Right ventricle myocardium inferior (tissue), 1 donor: ENCODE measurements at regions not wholly inside any gene's neighbourhood (a gene's known extent, or its start where the extent isn't known, plus 50 kb on each side); places are given as distances from the start of the nearest gene placed in this dataset.
A peak's percentile ranks its signal among the peaks of the same experiment; 100 is the strongest.
"Not testable (repeated sequence)": the region's sequence is repeated elsewhere in the genome, so short reads cannot be mapped to it uniquely, and the experiment has no call there.

Experiments
- ATAC-seq: fragments of 200-7000 bp; cut with Tn5 transposase; one replicate; pipeline ENCODE4 v1.9.1; 2020; ENCODE audit warnings: mild to moderate bottlenecking, moderate library complexity
- DNase-seq: peaks from one replicate; pipeline ENCODE4 v3.0.0; 2021; ENCODE audit errors: missing footprints
- intact Hi-C: fragments of 100-400 bp; cut with DNase I; formaldehyde crosslinking; loops from one replicate; pipeline ENCODE4 v1.11.0; 2022
- donor health status: DM: no; HTN: yes; CAD: no; lungs with severe emphysema.

- intact Hi-C loops, result no loop called here
- no peak for ATAC-seq
Measured at GRCh38 chr2:132270981-132271546, 109.3 kb upstream of the ANKRD30BL start.

GRCh38 chr2:132271794-132272193 is 110.0 kb upstream of the ANKRD30BL start:
- intact Hi-C loops, ATAC-seq: not testable (repeated sequence)
- DNase-seq, result peak; percentile 59

More at GRCh38 chr2:132270981-132271546, 109.3 kb upstream of the ANKRD30BL start:
- DNase-seq, result no peak

DNA sequence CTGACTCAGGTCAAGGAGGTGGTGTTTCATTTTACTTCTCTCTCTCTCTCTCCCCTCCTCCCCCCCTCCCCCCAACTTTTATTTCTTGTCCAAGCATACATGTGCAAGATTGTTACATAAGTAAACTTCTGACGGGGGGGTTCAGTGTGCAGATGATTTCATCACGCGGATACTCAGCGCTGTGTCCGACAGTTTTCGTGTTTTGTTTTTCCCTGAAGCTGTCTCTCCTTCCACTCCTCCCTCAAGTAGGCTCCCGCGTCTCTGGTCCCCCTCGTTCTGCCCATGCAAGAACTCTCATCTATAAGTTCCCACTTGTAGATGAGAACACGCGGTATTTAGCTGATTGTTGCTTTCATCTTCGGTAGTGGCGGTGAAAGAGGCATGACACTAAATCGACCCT is 111.0 kb upstream of the ANKRD30BL start:
- intact Hi-C loops, result no loop called here
- no peak for ATAC-seq

GRCh38 chr2:132273585-132273984 is 111.8 kb upstream of the ANKRD30BL start:
- intact Hi-C loops, ATAC-seq, DNase-seq: not testable (repeated sequence)

More for the DNA sequence above, 111.0 kb upstream of the ANKRD30BL start:
- DNase-seq, result no peak

GRCh38 chr2:132274000-132274399 is 112.2 kb upstream of the ANKRD30BL start:
- intact Hi-C loops, result no loop called here
- DNase-seq (no peak), ATAC-seq (no peak)

DNA sequence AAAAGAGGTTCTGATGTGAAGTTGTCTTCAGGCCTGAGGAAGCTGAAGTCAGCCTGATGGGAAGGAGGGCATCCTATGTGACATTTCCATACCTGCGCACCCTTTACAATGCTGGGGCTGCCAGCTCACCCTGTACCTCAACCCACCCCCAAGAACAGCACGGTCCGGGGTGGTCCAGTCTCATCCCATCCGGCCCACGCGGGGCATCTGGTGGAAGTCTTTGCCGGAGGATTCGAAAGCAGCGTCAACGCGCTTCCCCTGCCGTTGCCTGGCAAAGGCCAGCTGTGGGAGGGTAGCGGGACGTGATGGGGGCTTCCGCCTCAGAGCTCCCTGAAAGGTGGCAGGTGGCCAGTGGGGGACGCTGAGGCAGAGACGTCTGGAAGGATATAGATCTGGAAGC is 113.6 kb upstream of the ANKRD30BL start:
- intact Hi-C loops, result no loop called here
- ATAC-seq, result no peak
- DNase-seq, result no peak

DNA sequence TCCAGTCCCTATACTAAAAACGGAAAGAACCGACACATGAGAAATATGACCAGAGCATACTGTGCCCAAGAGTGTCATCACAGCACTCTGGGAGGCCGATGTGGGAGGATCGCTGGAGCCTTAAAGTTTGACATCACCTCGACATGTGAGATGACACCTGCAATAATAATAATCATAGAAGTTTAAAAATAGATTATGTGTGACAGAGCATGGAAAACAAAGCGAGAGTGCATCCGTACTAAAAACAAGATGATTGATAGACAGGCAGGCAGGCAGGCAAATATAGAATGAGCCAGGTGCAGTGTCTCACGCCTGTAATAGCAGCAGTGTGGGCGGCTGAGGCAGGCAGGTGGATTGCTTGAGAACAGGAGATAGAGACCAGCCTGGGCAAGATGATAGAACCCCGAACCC is 114.8 kb upstream of the ANKRD30BL start:
- intact Hi-C loops, result no loop called here
- DNase-seq (no peak), ATAC-seq (no peak)

DNA sequence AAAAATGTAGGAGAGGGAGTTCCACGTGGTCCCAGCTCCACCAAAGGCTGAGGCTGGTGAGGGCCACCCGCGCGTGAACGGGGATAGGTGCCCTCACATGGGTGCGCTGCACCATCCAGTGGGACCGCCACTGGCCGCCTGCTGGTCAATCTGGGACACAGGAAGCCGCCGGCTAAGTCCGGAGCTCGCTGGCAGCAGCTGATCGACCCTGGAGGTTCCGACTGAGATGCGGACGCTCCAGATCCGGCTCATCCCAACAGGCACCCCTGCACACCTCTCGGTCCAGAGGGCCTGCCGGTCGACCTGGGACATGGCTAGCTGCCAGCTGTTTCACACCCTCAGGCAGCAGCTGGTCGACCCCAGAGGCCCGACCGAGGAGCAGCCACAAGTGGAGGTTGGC is 116.5 kb upstream of the ANKRD30BL start:
- DNase-seq (no peak), ATAC-seq (no peak)
- intact Hi-C loops, result no loop called here

GRCh38 chr2:132279344-132279743 is 117.6 kb upstream of the ANKRD30BL start:
- intact Hi-C loops, result no loop called here
- ATAC-seq (peak; percentile 42), DNase-seq (no peak)

DNA sequence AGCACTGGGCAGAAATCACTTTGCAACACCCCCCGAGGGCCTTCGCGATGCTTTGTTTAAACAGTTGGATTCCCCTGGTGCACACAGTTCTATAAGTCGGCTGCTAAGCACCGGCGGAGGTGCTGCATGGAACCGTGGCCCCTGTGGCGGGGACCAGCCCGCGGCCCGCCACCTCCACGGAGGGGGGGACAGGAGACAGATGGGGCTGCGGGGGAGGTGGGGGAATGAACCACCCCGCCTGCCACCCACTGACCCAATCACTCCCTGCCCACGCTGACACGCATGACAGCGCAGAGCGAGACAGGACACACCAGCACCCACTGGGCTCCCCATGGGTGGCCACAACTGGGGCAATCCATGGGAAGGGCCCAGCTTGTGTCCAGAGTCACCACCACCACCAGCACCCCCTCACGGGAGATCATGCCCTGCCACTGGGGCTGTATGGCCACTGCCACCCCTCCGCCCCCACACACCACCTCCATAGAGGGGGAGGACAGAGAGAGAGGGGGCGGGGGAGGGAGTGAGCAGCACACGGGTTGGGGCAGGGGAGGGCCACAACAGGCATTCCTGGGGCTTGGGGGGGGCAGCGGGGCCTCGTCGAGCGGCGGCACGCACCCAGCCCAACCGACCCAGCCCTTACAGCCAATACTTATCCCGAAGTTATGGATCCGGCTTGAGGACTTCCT is 118.3 kb upstream of the ANKRD30BL start:
- ATAC-seq, result no peak
- intact Hi-C loops, result no loop called here
- DNase-seq, result no peak

- no peak for ATAC-seq
- intact Hi-C loops, result no loop called here
- DNase-seq, result no peak
Measured at GRCh38 chr2:132280912-132281311, 119.2 kb upstream of the ANKRD30BL start.

- DNase-seq, ATAC-seq, intact Hi-C loops: not testable (repeated sequence)
Measured at GRCh38 chr2:132282104-132282503, 120.4 kb upstream of the ANKRD30BL start.

DNA sequence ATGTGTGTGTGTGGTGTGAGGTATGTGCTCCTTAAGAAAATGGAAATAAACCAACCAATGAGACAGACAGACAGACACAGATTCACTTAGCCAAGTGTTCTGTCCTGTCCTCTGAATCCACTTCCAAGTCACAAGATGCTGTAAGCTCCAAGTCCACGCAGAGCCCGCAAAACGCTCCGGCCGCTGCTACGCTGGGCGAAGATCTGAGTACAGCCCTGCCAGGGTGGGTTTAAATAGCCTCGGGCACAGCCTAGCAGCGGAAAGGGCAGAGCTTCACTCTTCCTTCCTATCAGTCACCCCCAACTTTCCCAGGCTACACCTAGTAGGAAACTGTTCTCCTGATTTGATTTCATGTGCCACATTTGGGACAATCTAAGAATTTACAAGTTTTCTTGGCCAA is 121.2 kb upstream of the ANKRD30BL start:
- no peak for ATAC-seq
- intact Hi-C loops, result no loop called here

DNA sequence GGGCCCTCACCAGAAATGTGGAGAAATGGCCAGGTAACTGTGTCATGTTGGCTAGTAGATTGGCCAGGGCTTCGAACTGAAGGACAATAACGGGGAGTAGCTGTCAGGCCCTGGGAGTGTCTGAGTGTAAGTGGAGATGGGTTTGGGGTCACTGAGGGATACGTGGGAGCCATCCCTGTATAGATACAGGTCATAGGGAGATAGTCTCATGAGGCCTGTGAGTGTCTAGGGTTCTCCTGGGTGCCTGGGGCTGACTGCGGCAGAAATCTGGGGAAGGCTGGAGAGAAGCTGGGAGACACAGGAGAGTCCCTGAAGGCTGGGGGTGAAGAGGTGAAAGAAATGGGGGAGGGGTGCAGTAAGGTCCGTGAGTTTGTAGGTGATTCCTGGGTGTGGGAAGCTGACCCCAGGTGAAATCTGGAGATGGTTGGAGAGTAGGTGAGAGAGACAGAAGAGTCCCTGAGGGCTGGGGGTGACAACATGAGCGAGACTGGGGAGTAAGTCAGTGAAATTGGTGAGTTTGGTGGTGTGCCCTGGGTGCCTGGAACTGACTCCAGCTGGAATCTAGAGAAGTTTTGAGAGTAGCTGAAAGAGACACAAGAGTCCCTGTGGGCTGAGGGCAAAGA is 124.6 kb upstream of the ANKRD30BL start:
- ATAC-seq, DNase-seq, intact Hi-C loops: not testable (repeated sequence)

More for the DNA sequence above, 121.2 kb upstream of the ANKRD30BL start:
- no peak for DNase-seq

DNA sequence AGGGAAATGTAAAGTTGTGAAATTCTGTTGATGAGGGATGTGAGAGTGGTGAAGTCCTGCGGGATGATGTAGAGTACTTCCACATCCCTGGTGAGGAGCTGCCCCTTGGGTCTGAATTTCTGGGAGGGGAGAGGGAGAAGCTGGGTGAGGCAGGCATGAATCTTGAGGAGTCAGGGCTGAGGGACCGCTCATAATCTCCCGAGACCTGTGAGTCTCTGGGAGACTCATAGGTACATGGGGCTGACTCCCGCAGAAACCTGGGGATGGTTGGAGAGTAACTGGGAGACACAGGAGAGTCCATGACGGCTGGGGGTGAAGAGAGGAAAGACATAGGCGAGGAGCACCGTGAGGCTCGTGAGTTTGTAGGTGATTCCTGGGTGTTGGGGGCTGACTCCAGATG is 126.2 kb upstream of the ANKRD30BL start:
- intact Hi-C loops, ATAC-seq, DNase-seq: not testable (repeated sequence)

DNA sequence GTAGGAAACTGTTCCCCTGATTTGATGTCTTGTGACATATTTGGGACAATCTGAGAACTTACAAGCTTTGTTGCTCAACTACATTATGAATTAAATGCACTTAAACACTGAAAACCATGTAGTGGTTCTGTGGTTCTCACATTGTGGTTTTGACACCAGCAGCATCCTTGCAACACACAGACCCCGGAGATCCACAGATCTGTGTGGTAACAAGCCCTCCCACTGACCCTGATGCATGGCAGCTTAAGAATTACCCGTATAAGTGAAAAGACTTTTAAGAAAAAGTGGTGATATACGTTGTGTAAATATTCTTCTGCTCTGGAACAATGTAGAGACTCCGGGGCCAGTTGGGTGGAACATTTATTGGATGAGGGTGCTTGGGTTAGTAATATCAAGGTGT is 127.4 kb upstream of the ANKRD30BL start:
- DNase-seq, result not testable (repeated sequence)

DNA sequence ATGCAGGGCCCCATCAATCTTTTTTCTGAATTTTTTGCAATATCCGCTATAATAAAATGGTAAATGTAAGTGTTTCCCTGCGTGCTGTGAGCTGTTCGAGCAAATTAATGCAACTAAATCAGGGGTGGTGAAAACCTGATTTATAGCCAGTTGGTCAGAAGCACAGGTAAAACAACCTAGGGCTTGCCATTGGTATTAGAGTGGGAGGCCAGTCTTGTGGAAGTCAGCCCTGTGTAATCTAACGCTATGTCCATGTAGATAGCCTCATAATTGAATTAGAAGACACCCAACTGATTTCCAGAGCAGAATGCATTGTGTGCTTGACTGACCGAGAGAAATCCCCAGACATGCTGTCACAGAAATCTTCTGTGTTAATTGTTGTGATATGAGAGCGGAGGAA is 126.8 kb upstream of the GPR39 start:
- ATAC-seq, intact Hi-C loops, DNase-seq: not testable (repeated sequence)

More for the DNA sequence above, 127.4 kb upstream of the ANKRD30BL start:
- ATAC-seq, intact Hi-C loops: not testable (repeated sequence)

- ATAC-seq, DNase-seq, intact Hi-C loops: not testable (repeated sequence)
Measured at GRCh38 chr2:132300592-132301378, 115.8 kb upstream of the GPR39 start.
